Fibroblast of lung (primary cell): ENCODE measurements at regions not wholly inside any gene's neighbourhood (a gene's known extent, or its start where the extent isn't known, plus 50 kb on each side); places are given as distances from the start of the nearest gene placed in this dataset.
"Not testable (repeated sequence)": the region's sequence is repeated elsewhere in the genome, so short reads cannot be mapped to it uniquely, and the experiment has no call there.

Experiments used
- CTCF ChIP-seq, 2 donors: IDR thresholded peaks in 1 of 2; conservative IDR thresholded peaks in 1 of 2; 1 replicate in 1 of 2; 2 replicates in 1 of 2; pipeline ENCODE4 v1.5.1; 2011 to 2012; ENCODE audit warnings: low read length in 2 of 2, control low read depth in 1 of 2, inconsistent platforms in 1 of 2, low read depth in 1 of 2, mild to moderate bottlenecking in 1 of 2
- EZH2 ChIP-seq: IDR thresholded peaks from 2 replicates; pipeline ENCODE4 v1.5.1; 2012; ENCODE audit warnings: low read length, control low read depth, mild to moderate bottlenecking; ENCODE audit errors: missing control alignments

- TF ChIP-seq EZH2; CTCF (conservative IDR thresholded peaks at IDR 0.05 in 1 of 2, IDR thresholded peaks at IDR 0.05 in 1 of 2; ENCODE audit: low read depth in 1 of 2, low read length in 2 of 2): not testable (repeated sequence)
Observed at GRCh38 chr1:143572661-143573060, 399.1 kb downstream of the FAM72C start.
